GM12878 (cell line): ENCODE measurements at regions not wholly inside any gene's neighbourhood (a gene's known extent, or its start where the extent isn't known, plus 50 kb on each side); places are given as distances from the start of the nearest gene placed in this dataset.
A peak's percentile ranks its signal among the peaks of the same experiment; 100 is the strongest.
"Not testable (repeated sequence)": the region's sequence is repeated elsewhere in the genome, so short reads cannot be mapped to it uniquely, and the experiment has no call there.

ENCODE experiments used
- ATAC-seq: fragments of 200-7000 bp; cut with Tn5 transposase; 3 replicates; pipeline ENCODE4 v1.9.1; 2020; ENCODE audit warnings: mild to moderate bottlenecking, moderate library complexity
- BruUV-seq: library from RNA; stranded (reverse); fragments of 400-500 nt; replicated peaks from 2 replicates; lab custom pipeline; 2021; lab: Mats Ljungman, UMichigan
- CTCF ChIA-PET: fragments of 300-600 bp; sonication (Branson Sonifier 250); formaldehyde crosslinking; extraction: SDS; loops from one replicate; lab custom pipeline; 2021; ENCODE audit warnings: inconsistent platforms; lab: Yijun Ruan, JAX
- POLR2A ChIA-PET: fragments of 350-600 bp; formaldehyde crosslinking; extraction: SDS; loops from one replicate; lab custom pipeline; 2021; ENCODE audit warnings: inconsistent platforms; lab: Charles Lee
- RAD21 ChIA-PET: fragments of 300-600 bp; sonication (Branson Sonifier 250); formaldehyde crosslinking; loops from one replicate; lab custom pipeline; 2023; ENCODE audit warnings: antibody characterized with exemption; ENCODE audit not compliant: unreplicated experiment; lab: Charles Lee
- SMC1A ChIA-PET: fragments of 300-600 bp; sonication (Branson Sonifier 250); formaldehyde crosslinking; loops from one replicate; lab custom pipeline; 2023; ENCODE audit not compliant: unreplicated experiment, uncharacterized antibody; lab: Charles Lee
- DNase-seq: peaks from one replicate; pipeline ENCODE4 v3.0.0-alpha.2; 2011; ENCODE audit warnings: low read depth, low spot score
- FAIRE-seq: peaks from 3 replicates; lab custom pipeline; 2011; peaks lifted over from hg19 to GRCh38; lab: Jason Lieb, UNC
- H2AFZ ChIP-seq: 2 replicates; pipeline ENCODE4 v1.6.0; 2011; ENCODE audit warnings: low read depth, low read length, control low read depth; ENCODE audit not compliant: control insufficient read depth
- H3K27ac ChIP-seq: 2 replicates; pipeline ENCODE4 v1.5.1; 2011; ENCODE audit warnings: control low read depth; ENCODE audit not compliant: control insufficient read depth, insufficient read depth
- H3K27me3 ChIP-seq, 2 experiments: replicated peaks in 1 of 2; 2 replicates each; pipeline versions ENCODE4 v1.6.0 to v1.6.1; 2011; ENCODE audit warnings: low read length in 1 of 2; ENCODE audit not compliant: control insufficient read depth in 2 of 2, insufficient read depth in 2 of 2
- H3K36me3 ChIP-seq, 2 experiments: 2 replicates each; pipeline ENCODE4 v1.5.1; 2011; ENCODE audit warnings: low read length in 1 of 2; ENCODE audit not compliant: control insufficient read depth in 2 of 2, insufficient read depth in 2 of 2
- H3K4me1 ChIP-seq: 2 replicates; pipeline ENCODE4 v1.6.1; 2011; ENCODE audit warnings: mild to moderate bottlenecking, low read length, moderate library complexity, mixed read lengths; ENCODE audit not compliant: control insufficient read depth, insufficient read depth
- H3K4me2 ChIP-seq: 2 replicates; pipeline ENCODE4 v1.6.0; 2011; ENCODE audit warnings: control low read depth; ENCODE audit not compliant: control insufficient read depth, insufficient read depth
- H3K4me3 ChIP-seq: fragments of 200-600 bp; sonication (generic); 2 replicates; pipeline ENCODE4 v1.5.1; 2016
- H3K79me2 ChIP-seq: 2 replicates; pipeline ENCODE4 v1.6.0; 2011; ENCODE audit warnings: low read length; ENCODE audit not compliant: control insufficient read depth, insufficient read depth
- H3K9ac ChIP-seq: 2 replicates; pipeline ENCODE4 v1.8.0; 2011; ENCODE audit warnings: low read length, control low read depth, mixed read lengths; ENCODE audit not compliant: control insufficient read depth, insufficient read depth
- H3K9me3 ChIP-seq: replicated peaks from 3 replicates; pipeline ENCODE4 v1.5.1; 2011; ENCODE audit warnings: mild to moderate bottlenecking, low read length; ENCODE audit not compliant: control insufficient read depth, insufficient read depth
- H4K20me1 ChIP-seq: 2 replicates; pipeline ENCODE4 v1.6.0; 2011; ENCODE audit not compliant: control insufficient read depth, insufficient read depth
- BACH1 ChIP-seq: fragments of 450-650 bp; IDR thresholded peaks from 2 replicates; pipeline ENCODE4 v1.6.1; 2017; ENCODE audit warnings: mild to moderate bottlenecking, borderline replicate concordance
- ETV6 ChIP-seq, 2 experiments: fragments of 450-650 bp in 1 of 2; IDR thresholded peaks in 1 of 2; conservative IDR thresholded peaks in 1 of 2; 2 replicates each; pipeline ENCODE4 v1.6.1; 2014; ENCODE audit warnings: antibody characterized with exemption in 1 of 2, borderline replicate concordance in 1 of 2, low read depth in 1 of 2, mild to moderate bottlenecking in 1 of 2, moderate library complexity in 1 of 2
- SMAD1 ChIP-seq: fragments of 450-650 bp; IDR thresholded peaks from 2 replicates; pipeline ENCODE4 v1.6.1; 2018; ENCODE audit warnings: mild to moderate bottlenecking, low read depth; ENCODE audit not compliant: partially characterized antibody
- STAT1 ChIP-seq: fragments of 450-650 bp; conservative IDR thresholded peaks from 2 replicates; pipeline ENCODE4 v1.6.1; 2014; ENCODE audit warnings: antibody characterized with exemption, mild to moderate bottlenecking
- SUZ12 ChIP-seq: fragments of 200-600 bp; sonication (generic); IDR thresholded peaks from one replicate; pipeline ENCODE4 v1.6.1; 2018; ENCODE audit warnings: antibody characterized with exemption, mild to moderate bottlenecking; ENCODE audit not compliant: unreplicated experiment
- USF1 ChIP-seq: IDR thresholded peaks from 2 replicates; pipeline ENCODE4 v1.6.1; 2011; ENCODE audit warnings: borderline replicate concordance, low read depth, mild to moderate bottlenecking, moderate library complexity, mixed read lengths, low read length; ENCODE audit not compliant: insufficient read depth; ENCODE audit errors: extremely low read length
- USF2 ChIP-seq: IDR thresholded peaks from 2 replicates; pipeline ENCODE4 v1.6.1; 2011; ENCODE audit warnings: low read depth, low read length, improper control_type of control experiment, borderline replicate concordance
- ZNF622 ChIP-seq: fragments of 450-650 bp; IDR thresholded peaks from 2 replicates; pipeline ENCODE4 v1.6.1; 2017; ENCODE audit warnings: mild to moderate bottlenecking, inconsistent platforms
- WGBS: methylation state at CpG from one replicate; pipeline ENCODE4 v1.1.6; 2016; ENCODE audit warnings: low lambda C conversion rate; ENCODE audit not compliant: insufficient replicate concordance, insufficient coverage; ENCODE audit errors: missing lambda C conversion rate; 5-methylcytosine and 5-hydroxymethylcytosine counted together
- in situ Hi-C: fragments of 300-500 bp; cut with MboI; formaldehyde crosslinking; loops from 9 replicates; pipeline ENCODE4 v1.14.3; 2018; ENCODE audit warnings: mixed read lengths
- intact Hi-C: fragments of 100-400 bp; cut with micrococcal nuclease; formaldehyde crosslinking; loops from one replicate; pipeline ENCODE4 v1.14.2; 2022; ENCODE audit not compliant: unreplicated experiment

GRCh38 chr3:126284258-126284904 is 72.8 kb downstream of the KLF15 start:
- BruUV-seq = no TSS peak
- peaks cover 3 to 10% of the 10 kb centered on the region in 2 experiments for H3K27me3 ChIP-seq
- H3K27ac ChIP-seq = no peak overlapping the region
- ChIA-PET POLR2A (no interaction called here), RAD21 (no interaction called here), SMC1A (no interaction called here), CTCF (interaction anchor here (0.5 to 0.9 kb wide), 3 partner anchors 11 to 126 kb away, joined by 3 to 7 read pairs (median 3); no protein-coding TSS in a partner anchor)
- no peak overlapping the region for H3K4me2 ChIP-seq
- ATAC-seq = no peak
- FAIRE-seq = peak; percentile 7
- H3K36me3 ChIP-seq = no peaks in the 10 kb centered on the region
- H3K4me3 ChIP-seq = no peak overlapping the region
- H4K20me1 ChIP-seq = no peaks in the 10 kb centered on the region
- H3K9ac ChIP-seq = no peak overlapping the region
- no peak for DNase-seq
- no peaks in the 10 kb centered on the region for H3K79me2 ChIP-seq
- H2AFZ ChIP-seq = no peak overlapping the region
- H3K4me1 ChIP-seq = no peaks in the 10 kb centered on the region
- H3K9me3 ChIP-seq = no peaks in the 10 kb centered on the region
- TF ChIP-seq STAT1 (no peak), USF1 (no peak), BACH1 (no peak), SUZ12 (no peak), ETV6 (conservative IDR thresholded peaks at IDR 0.05 in 1 of 2, IDR thresholded peaks at IDR 0.05 in 1 of 2; ENCODE audit: borderline replicate concordance in 1 of 2, low read depth in 1 of 2) (no peak), ZNF622 (no peak), SMAD1 (no peak), USF2 (no peak)
- intact Hi-C loops = no loop called here
- in situ Hi-C loops = loop anchor here (25.0 kb wide), 1 partner anchor 103 kb away; the partner anchor contains the start of gene CFAP100
- WGBS = 62% methylated on average over 9 of the region's 9 CpGs

GRCh38 chr3:126283651-126284050 is 73.6 kb downstream of the KLF15 start:
- CTCF ChIA-PET = interaction anchor here (0.8 to 1.0 kb wide), 3 partner anchors 10 to 38 kb away, joined by 3 to 7 read pairs (median 3); no protein-coding TSS in a partner anchor
- H3K4me2 ChIP-seq, H4K20me1 ChIP-seq, H3K79me2 ChIP-seq, RAD21 ChIA-PET, H3K36me3 ChIP-seq, H3K9ac ChIP-seq, SMC1A ChIA-PET, DNase-seq, H3K9me3 ChIP-seq, H3K27me3 ChIP-seq, H3K4me3 ChIP-seq, ATAC-seq, POLR2A ChIA-PET, intact Hi-C loops, H2AFZ ChIP-seq, H3K4me1 ChIP-seq, FAIRE-seq, H3K27ac ChIP-seq, BruUV-seq: not testable (repeated sequence)
- in situ Hi-C loops = loop anchor here (25.0 kb wide), 1 partner anchor 104 kb away; the partner anchor contains the start of gene CFAP100
- WGBS = 74% methylated on average over 2 of the region's 2 CpGs
